Keratinocyte (primary cell): ENCODE measurements at regions not wholly inside any gene's neighbourhood (a gene's known extent, or its start where the extent isn't known, plus 50 kb on each side); places are given as distances from the start of the nearest gene placed in this dataset.

Source experiments
- CTCF ChIP-seq, 3 experiments: IDR thresholded peaks in 1 of 3; conservative IDR thresholded peaks in 1 of 3; optimal IDR thresholded peaks in 1 of 3; 2 replicates in 2 of 3; 3 replicates in 1 of 3; pipeline versions ENCODE3 to v1.5.1; 2011; ENCODE audit warnings: low read length in 3 of 3, mild to moderate bottlenecking in 3 of 3, moderate library complexity in 2 of 3, control low read depth in 1 of 3, inconsistent platforms in 1 of 3; ENCODE audit not compliant: insufficient read depth in 2 of 3; ENCODE audit errors: extremely low read depth in 1 of 3
- EZH2 ChIP-seq: IDR thresholded peaks from one replicate; pipeline ENCODE4 v1.6.1; 2012; ENCODE audit warnings: inconsistent platforms, mild to moderate bottlenecking, low read length, moderate library complexity

GRCh38 chr5:87867281-87867680 is 401.4 kb downstream of the TMEM161B start:
- TF ChIP-seq CTCF (optimal IDR thresholded peaks at IDR 0.05 in 1 of 3, IDR thresholded peaks at IDR 0.05 in 1 of 3, conservative IDR thresholded peaks at IDR 0.05 in 1 of 3; ENCODE audit: extremely low read depth in 1 of 3, insufficient read depth in 2 of 3, low read length in 3 of 3) (no peak), EZH2 (no peak)
